Fibroblast of pulmonary artery (primary cell): ENCODE measurements at regions not wholly inside any gene's neighbourhood (a gene's known extent, or its start where the extent isn't known, plus 50 kb on each side); places are given as distances from the start of the nearest gene placed in this dataset.
"Not testable (repeated sequence)": the region's sequence is repeated elsewhere in the genome, so short reads cannot be mapped to it uniquely, and the experiment has no call there.

Experiments
- DNase-seq: peaks from one replicate; pipeline ENCODE4 v3.0.0-alpha.2; 2010; ENCODE audit warnings: low read depth
- H3K4me3 ChIP-seq: replicated peaks from 2 replicates; pipeline ENCODE4 v1.5.1; 2011; ENCODE audit warnings: low read depth, mild to moderate bottlenecking, control low read depth, low read length, moderate library complexity
- CTCF ChIP-seq: IDR thresholded peaks from 2 replicates; pipeline ENCODE4 v1.5.1; 2011; ENCODE audit warnings: mild to moderate bottlenecking, control low read depth, low read length, inconsistent platforms; ENCODE audit errors: missing control alignments

GRCh38 chr3:63135367-63135766 lies 142.7 kb upstream of the SYNPR start:
- no peak overlapping the region for H3K4me3 ChIP-seq
- no peak for TF ChIP-seq CTCF
- no peak for DNase-seq

GRCh38 chr3:63136249-63136648 lies 141.9 kb upstream of the SYNPR start:
- DNase-seq, H3K4me3 ChIP-seq: not testable (repeated sequence)

DNA sequence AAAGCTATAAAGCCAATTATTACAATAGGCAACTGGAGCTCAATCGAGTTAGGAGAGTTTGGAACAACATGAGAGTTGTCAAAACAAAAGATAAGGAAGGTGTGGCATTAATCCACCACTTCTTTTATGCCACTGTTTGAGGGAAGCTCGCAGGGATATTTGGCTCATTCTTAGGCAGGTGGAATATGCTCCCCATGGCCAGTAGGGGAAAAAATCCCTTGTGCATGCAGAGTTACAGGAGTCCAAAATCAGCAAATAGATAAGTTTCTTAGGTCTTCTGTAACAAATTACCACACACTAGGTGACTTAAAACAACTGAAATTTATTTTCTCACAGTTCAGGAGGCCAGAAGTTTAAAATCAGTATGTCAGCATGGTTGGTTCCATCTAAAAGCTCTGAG lies 135.4 kb upstream of the SYNPR start:
- no peak for DNase-seq
- TF ChIP-seq CTCF: no peak
- H3K4me3 ChIP-seq: no peak overlapping the region

DNA sequence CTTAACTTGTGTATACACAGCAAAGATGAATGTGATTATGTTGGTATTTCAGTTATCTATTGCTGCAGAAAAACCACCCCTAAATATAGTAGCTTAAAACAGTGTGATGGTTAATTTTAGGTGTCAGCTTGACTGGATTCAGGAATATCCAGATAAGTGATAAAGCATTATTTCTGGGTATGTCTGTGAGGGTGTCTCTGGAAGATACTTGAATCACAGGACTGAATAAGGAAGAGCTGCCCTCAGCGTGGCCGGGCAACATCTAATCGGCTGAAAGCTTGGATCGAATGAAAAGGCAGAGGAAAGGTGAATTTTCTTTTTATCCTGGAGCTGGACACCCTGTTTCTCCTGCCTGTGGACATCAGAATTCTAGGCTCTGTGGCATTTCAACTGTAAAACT lies 132.0 kb upstream of the SYNPR start:
- no peak overlapping the region for H3K4me3 ChIP-seq
- TF ChIP-seq CTCF: no peak
- no peak for DNase-seq

DNA sequence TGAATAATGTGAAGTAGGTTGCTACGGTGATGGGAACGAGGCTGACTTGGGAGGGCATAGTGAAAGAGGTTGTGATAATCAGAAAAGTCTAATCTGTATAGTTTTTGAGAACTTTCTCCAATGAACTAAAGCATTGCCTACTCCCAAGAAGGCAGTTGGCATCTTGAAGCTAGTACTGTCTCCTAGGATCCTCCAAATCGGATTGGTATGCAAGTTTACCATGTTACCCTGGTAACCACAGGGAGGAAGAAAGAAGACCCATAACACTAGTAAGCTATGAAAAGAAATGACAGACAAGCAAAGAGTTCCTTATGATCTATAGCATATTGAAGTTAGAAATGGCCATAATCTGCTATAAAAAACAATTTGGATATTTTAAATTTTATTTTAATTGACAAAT lies 127.2 kb upstream of the SYNPR start:
- no peak for DNase-seq
- no peak overlapping the region for H3K4me3 ChIP-seq

DNA sequence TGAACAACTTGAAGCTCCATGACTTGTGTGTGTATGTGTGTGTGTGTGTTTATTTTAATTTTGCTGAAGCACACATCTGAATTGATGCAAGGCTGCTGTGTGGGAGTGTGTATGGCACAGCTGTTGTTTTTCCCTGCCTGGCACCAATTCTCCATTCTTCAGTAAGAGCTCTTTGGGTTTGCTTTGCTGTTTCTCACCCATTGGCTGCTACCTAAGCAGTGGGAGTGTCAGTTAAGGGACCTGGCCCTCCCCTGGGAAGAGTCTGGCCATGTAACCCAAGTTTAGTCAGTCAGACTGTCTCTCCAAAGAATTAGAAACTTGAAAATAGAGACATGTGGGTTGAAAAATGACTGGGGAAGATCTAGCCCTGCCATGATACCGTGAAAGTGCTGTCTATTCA lies 126.2 kb upstream of the SYNPR start:
- DNase-seq: no peak
- H3K4me3 ChIP-seq: no peak overlapping the region
- no peak for TF ChIP-seq CTCF

More for the DNA sequence above, 127.2 kb upstream of the SYNPR start:
- TF ChIP-seq CTCF: no peak

- no peak for DNase-seq
- no peak for TF ChIP-seq CTCF
- no peak overlapping the region for H3K4me3 ChIP-seq
These were observed 118.3 kb upstream of the SYNPR start for GRCh38 chr3:63159764-63160163.

DNA sequence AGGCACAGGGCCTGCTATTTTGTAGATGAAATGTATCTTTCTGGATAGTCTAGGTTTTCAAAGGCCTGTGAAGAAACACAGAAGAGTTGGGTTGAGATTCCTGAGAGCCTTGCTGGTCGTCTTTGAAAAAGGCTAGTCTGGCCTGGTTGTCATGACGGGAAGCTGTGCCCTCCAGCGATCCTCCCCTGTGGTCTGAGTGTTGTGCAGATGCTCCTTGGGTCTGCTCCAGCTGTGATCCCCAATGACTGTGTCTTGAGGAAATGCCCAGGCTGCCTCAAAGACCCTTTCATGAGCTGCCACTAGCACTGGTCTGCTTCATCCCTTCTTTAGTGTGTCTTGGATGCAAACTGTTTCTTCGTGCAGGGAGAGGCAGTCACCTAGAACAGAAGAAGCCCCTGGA lies 111.0 kb upstream of the SYNPR start:
- TF ChIP-seq CTCF: no peak
- no peak for DNase-seq
- H3K4me3 ChIP-seq: no peak overlapping the region
